HCT116 (cell line): ENCODE measurements at regions not wholly inside any gene's neighbourhood (a gene's known extent, or its start where the extent isn't known, plus 50 kb on each side); places are given as distances from the start of the nearest gene placed in this dataset.

ENCODE experiments used
- ATAC-seq: fragments of 200-7000 bp; cut with Tn5 transposase; 2 replicates; pipeline ENCODE4 v1.9.1; 2020; ENCODE audit warnings: mild to moderate bottlenecking, moderate library complexity
- BruUV-seq: library from RNA; stranded (reverse); fragments of 400-500 nt; replicated peaks from 2 replicates; lab custom pipeline; 2021; lab: Mats Ljungman, UMichigan
- CTCF ChIA-PET: fragments of 300-600 bp; sonication (Branson Sonifier 250); formaldehyde crosslinking; loops from one replicate; lab custom pipeline; 2021; ENCODE audit warnings: antibody characterized with exemption; lab: Charles Lee
- POLR2A ChIA-PET: fragments of 300-600, 350-600 bp; sonication (Branson Sonifier 250); formaldehyde crosslinking; loops from one replicate; lab custom pipeline; 2021; ENCODE audit warnings: antibody characterized with exemption; lab: Charles Lee
- RAD21 ChIA-PET, 2 experiments: fragments of 300-600 bp; sonication (Branson Sonifier 250); formaldehyde crosslinking; loops; one replicate each; lab custom pipeline; 2023; ENCODE audit warnings: low total read pairs in 2 of 2; ENCODE audit not compliant: uncharacterized antibody in 2 of 2, unreplicated experiment in 2 of 2, low non-redundant PET in 1 of 2; lab: Charles Lee
- DNase-seq: peaks from one replicate; pipeline ENCODE4 v3.0.0-alpha.2; 2010; ENCODE audit warnings: low read depth, low spot score
- H2AFZ ChIP-seq: fragments of 200-600 bp; shearing (Covaris generic), sonication (generic); 2 replicates; pipeline ENCODE4 v1.6.1; 2017; ENCODE audit warnings: low read depth, mixed run types, mixed read lengths, antibody characterized with exemption, low read length; ENCODE audit not compliant: poor library complexity, severe bottlenecking
- H3K27ac ChIP-seq: 2 replicates; pipeline ENCODE4 v1.5.1; 2012; ENCODE audit warnings: low read depth, low read length
- H3K27me3 ChIP-seq: fragments of 200-600 bp; sonication (generic); 2 replicates; pipeline ENCODE4 v1.6.1; 2016; ENCODE audit warnings: mixed run types, low read length, mixed read lengths; ENCODE audit not compliant: insufficient read depth
- H3K36me3 ChIP-seq, 2 experiments: fragments of 200-500 bp in 1 of 2; fragments of 200-600 bp in 1 of 2; sonication (Bioruptor generic) in 1 of 2; sonication (generic) in 1 of 2; 2 replicates each; pipeline versions ENCODE4 v1.5.1 to v1.6.1; 2014 to 2016; ENCODE audit warnings: low read length in 2 of 2, inconsistent platforms in 1 of 2, mixed read lengths in 1 of 2, mixed run types in 1 of 2; ENCODE audit not compliant: insufficient read depth in 2 of 2, control insufficient read depth in 1 of 2
- H3K4me1 ChIP-seq, 2 experiments: fragments of 200-600 bp in 1 of 2; sonication (generic) in 1 of 2; 2 replicates each; pipeline versions ENCODE4 v1.5.1 to v1.6.1; 2012 to 2017; ENCODE audit warnings: low read length in 2 of 2, inconsistent platforms in 1 of 2, mild to moderate bottlenecking in 1 of 2, mixed read lengths in 1 of 2, mixed run types in 1 of 2, moderate library complexity in 1 of 2; ENCODE audit not compliant: insufficient read depth in 2 of 2, control insufficient read depth in 1 of 2
- H3K4me2 ChIP-seq: fragments of 200-600 bp; sonication (generic); 2 replicates; pipeline ENCODE4 v1.6.1; 2017; ENCODE audit warnings: mixed run types, low read length, mixed read lengths
- H3K4me3 ChIP-seq, 2 experiments: fragments of 200-600 bp in 1 of 2; sonication (generic) in 1 of 2; replicated peaks in 1 of 2; 2 replicates each; pipeline ENCODE4 v1.5.1; 2011 to 2016; ENCODE audit warnings: low read length in 2 of 2, control low read depth in 1 of 2, low read depth in 1 of 2, mild to moderate bottlenecking in 1 of 2, mixed read lengths in 1 of 2, mixed run types in 1 of 2
- H3K79me2 ChIP-seq: fragments of 200-600 bp; sonication (generic); 2 replicates; pipeline ENCODE4 v1.6.1; 2017; ENCODE audit warnings: mild to moderate bottlenecking, mixed run types, low read length, moderate library complexity, mixed read lengths; ENCODE audit not compliant: insufficient read depth
- H3K9ac ChIP-seq: fragments of 200-600 bp; sonication (generic); 2 replicates; pipeline ENCODE4 v1.6.1; 2016; ENCODE audit warnings: low read length, mixed read lengths
- H3K9me2 ChIP-seq: fragments of 200-600 bp; sonication (generic), shearing (Covaris generic); 2 replicates; pipeline ENCODE4 v1.6.1; 2017; ENCODE audit warnings: mixed run types, mild to moderate bottlenecking, moderate library complexity; ENCODE audit not compliant: insufficient read depth
- H3K9me3 ChIP-seq, 2 experiments: fragments of 200-500 bp in 1 of 2; fragments of 200-600 bp in 1 of 2; sonication (Bioruptor generic) in 1 of 2; sonication (generic) in 1 of 2; 2 replicates each; pipeline ENCODE4 v1.6.1; 2014 to 2017; ENCODE audit warnings: low read length in 2 of 2, mixed read lengths in 2 of 2, inconsistent platforms in 1 of 2, low read depth in 1 of 2, mild to moderate bottlenecking in 1 of 2, mixed run types in 1 of 2, moderate library complexity in 1 of 2; ENCODE audit not compliant: control insufficient read depth in 1 of 2, insufficient read depth in 1 of 2
- H4K20me1 ChIP-seq: fragments of 200-600 bp; sonication (generic), shearing (Covaris generic); 2 replicates; pipeline ENCODE4 v1.6.1; 2017; ENCODE audit warnings: mixed run types, mild to moderate bottlenecking, moderate library complexity; ENCODE audit not compliant: insufficient read depth
- ATF3 ChIP-seq: IDR thresholded peaks from 2 replicates; pipeline ENCODE4 v1.6.1; 2012
- CBX3 ChIP-seq: IDR thresholded peaks from 2 replicates; pipeline ENCODE4 v1.6.1; 2012; ENCODE audit warnings: low read depth
- CEBPB ChIP-seq: IDR thresholded peaks from 2 replicates; pipeline ENCODE4 v1.6.1; 2012; ENCODE audit warnings: low read depth
- CTCF ChIP-seq, 3 experiments: fragments of 200-600 bp in 1 of 3; sonication (generic) in 1 of 3; IDR thresholded peaks in 2 of 3; conservative IDR thresholded peaks in 1 of 3; 2 replicates each; pipeline ENCODE4 v1.5.1; 2012 to 2017; ENCODE audit warnings: low read depth in 2 of 3, low read length in 2 of 3, antibody characterized with exemption in 1 of 3, borderline replicate concordance in 1 of 3, control low read depth in 1 of 3, mild to moderate bottlenecking in 1 of 3, mixed read lengths in 1 of 3, mixed run types in 1 of 3, moderate library complexity in 1 of 3; ENCODE audit not compliant: insufficient read depth in 1 of 3
- EGR1 ChIP-seq: IDR thresholded peaks from 2 replicates; pipeline ENCODE4 v1.6.1; 2012; ENCODE audit warnings: low read depth
- ELF1 ChIP-seq: IDR thresholded peaks from 2 replicates; pipeline ENCODE4 v1.6.1; 2012; ENCODE audit warnings: low read depth, borderline replicate concordance
- EZH2 ChIP-seq: fragments of 200-600 bp; sonication (generic); IDR thresholded peaks from 2 replicates; pipeline ENCODE4 v1.6.1; 2017; ENCODE audit warnings: antibody characterized with exemption, mixed run types
- EZH2phosphoT487 ChIP-seq: fragments of 200-600 bp; IDR thresholded peaks from 2 replicates; pipeline ENCODE4 v1.6.1; 2018; ENCODE audit warnings: antibody characterized with exemption, borderline replicate concordance
- JUND ChIP-seq: IDR thresholded peaks from 2 replicates; pipeline ENCODE4 v1.6.1; 2012
- POLR2A ChIP-seq: IDR thresholded peaks from 2 replicates; pipeline ENCODE4 v1.7.0; 2011; ENCODE audit warnings: borderline replicate concordance; ENCODE audit not compliant: insufficient read depth, insufficient read length; ENCODE audit errors: extremely low read depth
- POLR2AphosphoS5 ChIP-seq: IDR thresholded peaks from 2 replicates; pipeline ENCODE4 v1.6.1; 2011; ENCODE audit warnings: mild to moderate bottlenecking, low read depth, low read length, moderate library complexity
- RAD21 ChIP-seq: IDR thresholded peaks from 2 replicates; pipeline ENCODE4 v1.6.1; 2012; ENCODE audit warnings: low read depth, mild to moderate bottlenecking
- REST ChIP-seq: IDR thresholded peaks from 2 replicates; pipeline ENCODE4 v1.6.1; 2012; ENCODE audit warnings: low read depth
- SIN3A ChIP-seq: IDR thresholded peaks from 2 replicates; pipeline ENCODE4 v1.6.1; 2012; ENCODE audit warnings: low read depth
- SP1 ChIP-seq: IDR thresholded peaks from 2 replicates; pipeline ENCODE4 v1.6.1; 2012; ENCODE audit warnings: low read depth
- SRF ChIP-seq: IDR thresholded peaks from 2 replicates; pipeline ENCODE4 v1.6.1; 2012; ENCODE audit warnings: low read depth
- TCF7L2 ChIP-seq: IDR thresholded peaks from 2 replicates; pipeline ENCODE4 v1.7.0; 2011; ENCODE audit warnings: borderline replicate concordance, inconsistent platforms; ENCODE audit not compliant: insufficient read depth, insufficient read length; ENCODE audit errors: extremely low read depth
- YY1 ChIP-seq: IDR thresholded peaks from 2 replicates; pipeline ENCODE4 v1.6.1; 2011; ENCODE audit warnings: low read length, low read depth, moderate library complexity, mild to moderate bottlenecking; ENCODE audit not compliant: insufficient replicate concordance; ENCODE audit errors: extremely low read depth
- ZBTB33 ChIP-seq: IDR thresholded peaks from 2 replicates; pipeline ENCODE4 v1.6.1; 2011; ENCODE audit warnings: mild to moderate bottlenecking, low read length, moderate library complexity; ENCODE audit not compliant: insufficient replicate concordance; ENCODE audit errors: extremely low read depth
- ZFX ChIP-seq: fragments of 450-650 bp; IDR thresholded peaks from 2 replicates; pipeline ENCODE4 v1.6.1; 2017
- intact Hi-C: fragments of 100-400 bp; cut with micrococcal nuclease; formaldehyde crosslinking; loops from 2 replicates; pipeline ENCODE4 v1.10.0; 2022

- H3K79me2 ChIP-seq: no peaks in the 10 kb centered on the region
- POLR2A ChIA-PET: no interaction called here
- no peak overlapping the region for H3K9ac ChIP-seq
- no peak overlapping the region for H2AFZ ChIP-seq
- intact Hi-C loops: no loop called here
- BruUV-seq: no TSS peak
- H3K4me1 ChIP-seq: no peaks in the 10 kb centered on the region
- TF ChIP-seq CEBPB (no peak), POLR2AphosphoS5 (no peak), CTCF (IDR thresholded peaks at IDR 0.05 in 2 of 3, conservative IDR thresholded peaks at IDR 0.05 in 1 of 3; ENCODE audit: borderline replicate concordance in 1 of 3, insufficient read depth in 1 of 3, low read depth in 2 of 3, low read length in 2 of 3) (no peak), ELF1 (no peak), EZH2 (no peak), REST (no peak), EGR1 (no peak), JUND (no peak), SRF (no peak), SP1 (no peak), CBX3 (no peak), RAD21 (no peak), EZH2phosphoT487 (no peak), ATF3 (no peak), YY1 (no peak), POLR2A (no peak), ZFX (no peak), TCF7L2 (no peak), ZBTB33 (no peak), SIN3A (no peak)
- no peaks in the 10 kb centered on the region for H3K9me2 ChIP-seq
- H3K27me3 ChIP-seq: peaks cover 5% of the 10 kb centered on the region; the same call in 1 of the 2 replicates
- H3K36me3 ChIP-seq: no peaks in the 10 kb centered on the region
- H3K27ac ChIP-seq: no peak overlapping the region
- H3K9me3 ChIP-seq: no peaks in the 10 kb centered on the region
- CTCF ChIA-PET: no interaction called here
- RAD21 ChIA-PET: no interaction called here
- no peak overlapping the region for H3K4me3 ChIP-seq
- H3K4me2 ChIP-seq: no peak overlapping the region
- H4K20me1 ChIP-seq: no peaks in the 10 kb centered on the region
- ATAC-seq: no peak
- no peak for DNase-seq
Measured at GRCh38 chr1:208565756-208566440, 321.7 kb upstream of the PLXNA2 start.
